Limb (tissue), 2 donors: ENCODE measurements at regions not wholly inside any gene's neighbourhood (a gene's known extent, or its start where the extent isn't known, plus 50 kb on each side); places are given as distances from the start of the nearest gene placed in this dataset.
A peak's percentile ranks its signal among the peaks of the same experiment; 100 is the strongest.

Experiments used
- DNase-seq, 2 donors: peaks; one replicate each; pipeline ENCODE4 v3.0.0-alpha.2; 2016; ENCODE audit errors: extremely low spot score in 2 of 2

- DNase-seq: no peak
Observed at GRCh38 chr15:97745481-97746071, 214.9 kb upstream of the ARRDC4 start.

- no peak for DNase-seq
Observed at GRCh38 chr15:97747342-97747741, 213.2 kb upstream of the ARRDC4 start.

GRCh38 chr15:97748576-97748975 lies 211.9 kb upstream of the ARRDC4 start:
- DNase-seq: no peak

GRCh38 chr15:97750060-97750459 lies 210.4 kb upstream of the ARRDC4 start:
- no peak for DNase-seq

- no peak for DNase-seq
Observed at GRCh38 chr15:97755726-97756125, 204.8 kb upstream of the ARRDC4 start.

- DNase-seq: no peak
Observed at GRCh38 chr15:97759363-97759762, 201.1 kb upstream of the ARRDC4 start.

GRCh38 chr15:97761110-97761509 lies 199.4 kb upstream of the ARRDC4 start:
- no peak for DNase-seq

- DNase-seq: no peak
Observed at GRCh38 chr15:97783240-97783639, 177.3 kb upstream of the ARRDC4 start.

- no peak for DNase-seq
Observed at GRCh38 chr15:97786741-97787140, 173.8 kb upstream of the ARRDC4 start.

GRCh38 chr15:97790180-97790579 lies 170.3 kb upstream of the ARRDC4 start:
- DNase-seq: no peak

- DNase-seq: peak in 1 of 2 donors; percentile 37
Observed at GRCh38 chr15:97791824-97792792, 168.4 kb upstream of the ARRDC4 start.

GRCh38 chr15:97804950-97805349 lies 155.6 kb upstream of the ARRDC4 start:
- no peak for DNase-seq

- no peak for DNase-seq
Observed at GRCh38 chr15:97806766-97807165, 153.7 kb upstream of the ARRDC4 start.

GRCh38 chr15:97815835-97816234 lies 144.7 kb upstream of the ARRDC4 start:
- no peak for DNase-seq

GRCh38 chr15:97817276-97817890 lies 143.1 kb upstream of the ARRDC4 start:
- no peak for DNase-seq

- no peak for DNase-seq
Observed at GRCh38 chr15:97836003-97836402, 124.5 kb upstream of the ARRDC4 start.

GRCh38 chr15:97837896-97838295 lies 122.6 kb upstream of the ARRDC4 start:
- no peak for DNase-seq

- DNase-seq: no peak
Observed at GRCh38 chr15:97838606-97839210, 121.8 kb upstream of the ARRDC4 start.

- DNase-seq: no peak
Observed at GRCh38 chr15:97840501-97840900, 120.0 kb upstream of the ARRDC4 start.

- DNase-seq: no peak
Observed at GRCh38 chr15:97841558-97841957, 118.9 kb upstream of the ARRDC4 start.

GRCh38 chr15:97849183-97849582 lies 111.3 kb upstream of the ARRDC4 start:
- DNase-seq: no peak

GRCh38 chr15:97858296-97858695 lies 102.2 kb upstream of the ARRDC4 start:
- DNase-seq: no peak
